ENCODE measurements at regions not wholly inside any gene's neighbourhood (a gene's known extent, or its start where the extent isn't known, plus 50 kb on each side); places are given as distances from the start of the nearest gene placed in this dataset.
A peak's percentile ranks its signal among the peaks of the same experiment; 100 is the strongest.
"Not testable (repeated sequence)": the region's sequence is repeated elsewhere in the genome, so short reads cannot be mapped to it uniquely, and the experiment has no call there.

GRCh38 chr14:65847075-65847847, 434.7 kb downstream of the FUT8 start:
- H3K4me1 Mint-ChIP-seq = peaks cover 61% of the 10 kb centered on the region
- H3K36me3 Mint-ChIP-seq = peaks cover 5% of the 10 kb centered on the region
- TF ChIP-seq EZH2phosphoT487 (IDR thresholded peaks at IDR 0.05) (no peak), EZH2 (IDR thresholded peaks at IDR 0.05) (no peak)
- TF ChIP-seq, protein P1, sequence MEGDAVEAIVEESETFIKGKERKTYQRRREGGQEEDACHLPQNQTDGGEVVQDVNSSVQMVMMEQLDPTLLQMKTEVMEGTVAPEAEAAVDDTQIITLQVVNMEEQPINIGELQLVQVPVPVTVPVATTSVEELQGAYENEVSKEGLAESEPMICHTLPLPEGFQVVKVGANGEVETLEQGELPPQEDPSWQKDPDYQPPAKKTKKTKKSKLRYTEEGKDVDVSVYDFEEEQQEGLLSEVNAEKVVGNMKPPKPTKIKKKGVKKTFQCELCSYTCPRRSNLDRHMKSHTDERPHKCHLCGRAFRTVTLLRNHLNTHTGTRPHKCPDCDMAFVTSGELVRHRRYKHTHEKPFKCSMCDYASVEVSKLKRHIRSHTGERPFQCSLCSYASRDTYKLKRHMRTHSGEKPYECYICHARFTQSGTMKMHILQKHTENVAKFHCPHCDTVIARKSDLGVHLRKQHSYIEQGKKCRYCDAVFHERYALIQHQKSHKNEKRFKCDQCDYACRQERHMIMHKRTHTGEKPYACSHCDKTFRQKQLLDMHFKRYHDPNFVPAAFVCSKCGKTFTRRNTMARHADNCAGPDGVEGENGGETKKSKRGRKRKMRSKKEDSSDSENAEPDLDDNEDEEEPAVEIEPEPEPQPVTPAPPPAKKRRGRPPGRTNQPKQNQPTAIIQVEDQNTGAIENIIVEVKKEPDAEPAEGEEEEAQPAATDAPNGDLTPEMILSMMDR (IDR thresholded peaks at IDR 0.05) = no peak
- Histone ChIP-seq H3K4me1 (peaks cover 34% of the 10 kb centered on the region), H3K9ac (no peak overlapping the region), H3F3A (ENCODE audit: low read depth) (peaks cover 22% of the 10 kb centered on the region), H4K20me1 (ENCODE audit: low read depth) (no peaks in the 10 kb centered on the region), H3K9me3 (ENCODE audit: low read depth) (no peaks in the 10 kb centered on the region), H3K79me2 (ENCODE audit: low read depth) (no peaks in the 10 kb centered on the region), H3K27ac (no peak overlapping the region), H3K36me3 (no peaks in the 10 kb centered on the region), H2AFZ (replicated peaks) (no peak overlapping the region), H3K27me3 (peaks cover 24% of the 10 kb centered on the region), H3K4me3 (no peak overlapping the region), H3K4me2 (no peak overlapping the region)
- H3K9me3 Mint-ChIP-seq = peaks cover 10% of the 10 kb centered on the region
- H3K27me3 Mint-ChIP-seq (ENCODE audit: insufficient read depth, low read depth) = peaks cover 21% of the 10 kb centered on the region
- peak overlapping the region; percentile 67 for H3K27ac Mint-ChIP-seq
- no peak overlapping the region for H3K4me3 Mint-ChIP-seq
- no peak for DNase-seq (ENCODE audit: low spot score)

GRCh38 chr14:65847931-65848330, 435.4 kb downstream of the FUT8 start:
- H3K9ac ChIP-seq; H2AFZ ChIP-seq (replicated peaks); H4K20me1 ChIP-seq (ENCODE audit: low read depth); H3K4me3 ChIP-seq; H3K36me3 Mint-ChIP-seq; H3K9me3 ChIP-seq (ENCODE audit: low read depth); H3K4me3 Mint-ChIP-seq; H3K27ac Mint-ChIP-seq; DNase-seq (ENCODE audit: low spot score); H3K27ac ChIP-seq; H3K79me2 ChIP-seq (ENCODE audit: low read depth); H3K4me2 ChIP-seq; H3K36me3 ChIP-seq: not testable (repeated sequence)
- Histone ChIP-seq H3F3A (ENCODE audit: low read depth) (peaks cover 19% of the 10 kb centered on the region), H3K4me1 (peaks cover 28% of the 10 kb centered on the region), H3K27me3 (peaks cover 31% of the 10 kb centered on the region)
- peaks cover 56% of the 10 kb centered on the region for H3K4me1 Mint-ChIP-seq
- peaks cover 11% of the 10 kb centered on the region for H3K9me3 Mint-ChIP-seq
- H3K27me3 Mint-ChIP-seq (ENCODE audit: insufficient read depth, low read depth) = peaks cover 24% of the 10 kb centered on the region

DNA sequence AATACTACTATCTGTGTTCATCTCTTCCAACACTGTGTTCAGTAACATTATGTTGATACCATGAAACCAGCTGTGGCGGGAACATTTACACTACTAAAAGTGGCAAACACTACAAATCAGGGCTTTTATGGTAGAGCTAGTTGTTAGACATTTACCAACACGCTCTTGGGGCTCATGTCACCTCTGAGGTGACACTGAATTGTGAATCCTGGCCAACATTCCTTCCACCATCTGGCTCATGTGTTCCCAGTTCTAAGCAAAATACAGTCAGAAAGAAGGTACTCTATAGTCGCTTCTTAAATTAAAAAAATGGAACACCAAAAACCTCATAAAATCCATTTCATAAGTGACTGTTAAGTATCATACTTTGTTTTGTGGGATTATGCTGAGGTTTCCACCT, 436.6 kb downstream of the FUT8 start:
- H3K9me3 Mint-ChIP-seq = peaks cover 17% of the 10 kb centered on the region
- Histone ChIP-seq H2AFZ (replicated peaks) (no peak overlapping the region), H4K20me1 (ENCODE audit: low read depth) (no peaks in the 10 kb centered on the region), H3K9me3 (ENCODE audit: low read depth) (no peaks in the 10 kb centered on the region), H3K4me2 (no peak overlapping the region), H3K9ac (no peak overlapping the region), H3K27ac (no peak overlapping the region), H3F3A (ENCODE audit: low read depth) (peaks cover 12% of the 10 kb centered on the region), H3K4me3 (no peak overlapping the region), H3K36me3 (no peaks in the 10 kb centered on the region), H3K4me1 (peaks cover 21% of the 10 kb centered on the region), H3K79me2 (ENCODE audit: low read depth) (no peaks in the 10 kb centered on the region), H3K27me3 (peaks cover 31% of the 10 kb centered on the region)
- peaks cover 5% of the 10 kb centered on the region for H3K36me3 Mint-ChIP-seq
- H3K4me1 Mint-ChIP-seq = peaks cover 51% of the 10 kb centered on the region
- no peak for DNase-seq (ENCODE audit: low spot score)
- no peak overlapping the region for H3K27ac Mint-ChIP-seq
- peaks cover 28% of the 10 kb centered on the region for H3K27me3 Mint-ChIP-seq (ENCODE audit: insufficient read depth, low read depth)
- TF ChIP-seq, protein P1 (IDR thresholded peaks at IDR 0.05) = no peak
- TF ChIP-seq EZH2 (IDR thresholded peaks at IDR 0.05) = no peak
- TF ChIP-seq EZH2phosphoT487 (IDR thresholded peaks at IDR 0.05) = no peak
- no peak overlapping the region for H3K4me3 Mint-ChIP-seq

DNA sequence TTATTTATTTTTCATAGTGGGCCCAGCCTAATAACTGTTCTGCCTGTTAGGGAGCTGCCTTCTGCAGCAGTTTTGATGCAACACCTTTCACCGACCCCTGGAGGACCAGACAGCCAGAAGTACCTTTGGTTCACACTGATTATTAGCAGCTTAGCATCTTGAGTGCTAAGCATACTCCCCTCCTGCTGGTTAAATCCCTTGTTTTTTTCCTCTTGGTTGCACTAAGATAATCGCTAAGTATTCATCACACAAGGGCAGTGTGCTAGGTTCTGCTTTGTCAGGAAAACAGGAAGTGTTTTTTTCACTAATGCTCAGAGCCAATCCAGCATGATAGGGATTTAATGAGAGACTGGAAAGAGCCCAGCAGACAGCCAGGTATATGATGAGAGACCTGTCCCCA, 437.0 kb downstream of the FUT8 start:
- Histone ChIP-seq H4K20me1 (ENCODE audit: low read depth) (no peaks in the 10 kb centered on the region), H3K9me3 (ENCODE audit: low read depth) (no peaks in the 10 kb centered on the region), H3K4me3 (no peak overlapping the region), H3K79me2 (ENCODE audit: low read depth) (no peaks in the 10 kb centered on the region), H2AFZ (replicated peaks) (no peak overlapping the region), H3K4me2 (no peak overlapping the region), H3K4me1 (peaks cover 21% of the 10 kb centered on the region), H3K36me3 (no peaks in the 10 kb centered on the region), H3K27ac (no peak overlapping the region), H3K9ac (no peak overlapping the region), H3F3A (ENCODE audit: low read depth) (peaks cover 12% of the 10 kb centered on the region), H3K27me3 (peaks cover 31% of the 10 kb centered on the region)
- Mint-ChIP-seq H3K4me1 (peaks cover 50% of the 10 kb centered on the region), H3K27ac (no peak overlapping the region), H3K4me3 (peak overlapping the region; percentile 48), H3K27me3 (ENCODE audit: insufficient read depth, low read depth) (peaks cover 28% of the 10 kb centered on the region), H3K36me3 (peaks cover 5% of the 10 kb centered on the region), H3K9me3 (peaks cover 17% of the 10 kb centered on the region)
- TF ChIP-seq EZH2phosphoT487 (IDR thresholded peaks at IDR 0.05) = peak; percentile 97
- TF ChIP-seq, protein P1 (IDR thresholded peaks at IDR 0.05) = no peak
- DNase-seq (ENCODE audit: low spot score) = peak; percentile 87

Measured in neural progenitor cell (in vitro differentiated cells).